ENCODE measurements at regions not wholly inside any gene's neighbourhood (a gene's known extent, or its start where the extent isn't known, plus 50 kb on each side); places are given as distances from the start of the nearest gene placed in this dataset.

DNA sequence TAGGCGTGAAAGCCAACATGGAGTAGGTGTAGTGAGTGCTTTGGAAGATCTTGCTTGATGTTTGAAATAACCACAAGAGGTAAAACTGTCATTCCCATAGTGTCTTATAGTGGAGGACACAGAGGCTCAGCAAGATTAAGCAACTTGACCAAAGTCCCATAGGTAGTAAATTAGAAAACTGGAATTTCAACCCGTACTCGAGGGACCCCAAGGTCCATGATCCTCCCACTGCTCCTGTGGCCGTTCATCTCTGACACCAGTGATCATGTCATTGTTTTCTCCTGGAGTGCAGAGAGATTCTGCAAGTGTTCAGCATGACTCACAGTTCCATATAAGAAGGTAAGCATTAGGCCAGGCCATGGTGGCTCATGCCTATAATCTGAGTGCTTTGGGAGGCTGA, 126.9 kb downstream of the FGF9 start:
- TF ChIP-seq, protein P1, sequence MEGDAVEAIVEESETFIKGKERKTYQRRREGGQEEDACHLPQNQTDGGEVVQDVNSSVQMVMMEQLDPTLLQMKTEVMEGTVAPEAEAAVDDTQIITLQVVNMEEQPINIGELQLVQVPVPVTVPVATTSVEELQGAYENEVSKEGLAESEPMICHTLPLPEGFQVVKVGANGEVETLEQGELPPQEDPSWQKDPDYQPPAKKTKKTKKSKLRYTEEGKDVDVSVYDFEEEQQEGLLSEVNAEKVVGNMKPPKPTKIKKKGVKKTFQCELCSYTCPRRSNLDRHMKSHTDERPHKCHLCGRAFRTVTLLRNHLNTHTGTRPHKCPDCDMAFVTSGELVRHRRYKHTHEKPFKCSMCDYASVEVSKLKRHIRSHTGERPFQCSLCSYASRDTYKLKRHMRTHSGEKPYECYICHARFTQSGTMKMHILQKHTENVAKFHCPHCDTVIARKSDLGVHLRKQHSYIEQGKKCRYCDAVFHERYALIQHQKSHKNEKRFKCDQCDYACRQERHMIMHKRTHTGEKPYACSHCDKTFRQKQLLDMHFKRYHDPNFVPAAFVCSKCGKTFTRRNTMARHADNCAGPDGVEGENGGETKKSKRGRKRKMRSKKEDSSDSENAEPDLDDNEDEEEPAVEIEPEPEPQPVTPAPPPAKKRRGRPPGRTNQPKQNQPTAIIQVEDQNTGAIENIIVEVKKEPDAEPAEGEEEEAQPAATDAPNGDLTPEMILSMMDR (IDR thresholded peaks at IDR 0.05; ENCODE audit: low read depth, low read length, missing control alignments) = no peak
- no peak for DNase-seq (ENCODE audit: extremely low read depth, low read depth)
- H3K4me3 ChIP-seq (replicated peaks; ENCODE audit: low read depth, low read length) = no peak overlapping the region

DNA sequence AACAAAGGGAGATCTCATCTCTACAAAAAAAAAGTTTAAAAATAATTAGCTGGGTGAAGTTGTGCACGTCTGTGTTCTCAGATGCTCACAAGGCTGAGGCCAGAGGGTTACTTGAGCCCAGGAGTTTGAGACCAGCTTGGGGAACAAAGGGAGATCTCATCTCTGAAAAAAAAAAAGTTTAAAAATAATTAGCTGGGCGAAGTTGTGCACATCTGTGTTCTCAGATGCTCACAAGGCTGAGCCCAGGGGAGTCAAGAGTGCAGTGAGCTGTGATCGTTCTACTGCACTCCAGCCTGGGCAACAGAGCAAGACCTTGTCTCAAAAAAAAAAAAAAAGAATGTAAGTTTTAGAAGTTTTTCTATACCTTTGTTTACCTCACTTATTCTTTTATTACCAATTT, 127.3 kb downstream of the FGF9 start:
- TF ChIP-seq, protein P1 (IDR thresholded peaks at IDR 0.05; ENCODE audit: low read depth, low read length, missing control alignments) = no peak
- DNase-seq (ENCODE audit: extremely low read depth, low read depth) = no peak
- no peak overlapping the region for H3K4me3 ChIP-seq (replicated peaks; ENCODE audit: low read depth, low read length)

DNA sequence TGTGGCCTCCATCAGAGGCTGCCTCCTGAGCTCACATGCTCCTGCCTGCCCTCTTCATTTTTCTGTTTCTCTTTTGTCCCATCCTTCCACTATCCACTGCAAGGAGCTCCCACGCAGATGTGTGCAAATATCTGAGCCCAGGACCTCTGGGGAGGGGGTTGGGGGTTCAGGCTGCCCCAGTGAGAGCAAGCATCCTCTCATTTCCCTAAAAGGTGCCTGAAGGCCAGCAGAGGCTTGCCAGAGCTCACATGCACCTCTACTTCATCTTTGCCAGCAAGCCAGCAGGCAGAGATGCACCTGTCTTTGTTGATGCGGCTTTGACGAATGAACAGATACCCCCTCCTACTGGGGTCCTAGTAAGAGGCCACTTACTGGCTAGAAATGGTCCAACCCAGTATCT, 128.8 kb downstream of the FGF9 start:
- no peak for DNase-seq (ENCODE audit: extremely low read depth, low read depth)
- TF ChIP-seq, protein P1 (IDR thresholded peaks at IDR 0.05; ENCODE audit: low read depth, low read length, missing control alignments) = no peak
- no peak overlapping the region for H3K4me3 ChIP-seq (replicated peaks; ENCODE audit: low read depth, low read length)

DNA sequence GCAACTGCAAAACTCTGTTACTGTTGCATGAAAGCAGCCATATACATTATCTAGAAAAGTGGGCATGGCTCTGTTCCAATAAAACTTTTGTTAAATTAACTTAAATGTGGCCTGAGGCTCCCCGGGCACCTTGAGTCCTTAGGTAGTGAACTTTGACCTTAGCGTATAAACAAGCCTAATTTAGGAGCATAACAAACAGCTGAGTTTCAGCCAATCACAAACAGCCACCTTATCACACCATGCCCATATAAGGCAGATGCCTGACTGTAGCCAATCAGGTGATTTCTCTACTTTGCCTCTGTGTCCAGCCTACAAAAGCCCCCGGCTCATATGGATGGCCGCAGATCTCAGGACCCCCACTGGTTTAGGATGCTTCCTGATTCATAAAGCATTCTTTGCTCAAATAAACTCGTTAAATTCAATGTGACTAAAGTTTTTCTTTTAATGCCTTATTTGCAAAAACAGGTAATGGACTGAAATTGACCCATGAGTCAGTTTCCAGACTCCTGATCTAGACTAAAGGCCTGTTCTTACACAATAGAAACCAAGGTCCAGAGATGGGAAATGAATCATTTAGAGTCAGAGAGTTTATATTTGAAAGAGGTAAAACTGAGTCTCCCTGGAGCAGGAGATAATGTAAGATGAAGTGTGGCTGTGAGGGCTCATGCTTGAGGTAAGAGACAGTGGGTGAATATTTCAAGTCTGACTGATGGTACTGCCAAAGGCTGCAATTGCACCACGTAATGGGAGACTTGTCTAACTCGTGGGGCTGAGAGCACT, 130.2 kb downstream of the FGF9 start:
- no peak for DNase-seq (ENCODE audit: extremely low read depth, low read depth)
- H3K4me3 ChIP-seq (replicated peaks; ENCODE audit: low read depth, low read length) = no peak overlapping the region
- TF ChIP-seq, protein P1 (IDR thresholded peaks at IDR 0.05; ENCODE audit: low read depth, low read length, missing control alignments) = no peak

DNA sequence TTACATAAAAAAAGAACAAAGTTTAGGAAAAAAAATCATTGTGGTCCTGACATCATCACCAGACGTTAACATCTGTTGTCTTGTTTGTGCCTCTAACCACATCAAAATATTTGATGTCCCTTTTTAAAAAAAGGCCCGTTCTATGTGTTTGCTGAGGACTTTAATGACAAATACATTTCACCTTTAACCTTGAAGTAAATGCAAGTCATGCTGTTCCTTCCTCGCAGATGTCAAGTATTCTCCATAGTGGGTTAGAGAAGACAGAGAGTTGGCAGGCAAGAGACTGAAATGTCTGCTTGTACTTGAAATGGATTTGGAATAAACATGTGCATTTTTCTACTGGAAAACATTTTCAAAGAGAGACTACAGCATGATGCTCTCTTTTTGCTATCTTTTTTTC, 134.9 kb downstream of the FGF9 start:
- no peak for DNase-seq (ENCODE audit: extremely low read depth, low read depth)
- H3K4me3 ChIP-seq (replicated peaks; ENCODE audit: low read depth, low read length) = no peak overlapping the region
- TF ChIP-seq, protein P1 (IDR thresholded peaks at IDR 0.05; ENCODE audit: low read depth, low read length, missing control alignments) = no peak

DNA sequence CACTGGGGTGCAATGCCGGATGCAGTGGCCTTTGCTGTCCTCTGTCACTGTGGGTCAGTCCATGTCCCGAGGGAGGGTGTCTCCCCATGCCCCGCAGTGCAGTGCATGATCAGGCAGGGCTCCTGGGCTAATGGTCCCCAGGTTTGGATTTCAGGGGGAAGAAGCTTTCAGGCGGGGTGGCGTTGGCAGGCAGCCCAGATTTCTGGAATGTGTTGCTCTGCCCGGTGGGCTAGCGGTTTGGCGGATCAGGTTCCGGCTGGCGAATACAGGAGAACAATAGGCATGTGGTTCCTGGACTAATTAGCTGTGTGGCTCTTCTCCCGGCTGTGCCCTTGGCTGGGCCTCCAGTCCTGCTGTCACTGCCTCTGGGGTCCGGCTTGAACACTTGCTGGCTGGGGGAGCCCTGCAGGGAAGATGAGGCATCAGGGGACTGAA, 141.3 kb downstream of the FGF9 start:
- DNase-seq (ENCODE audit: extremely low read depth, low read depth) = no peak
- no peak overlapping the region for H3K4me3 ChIP-seq (replicated peaks; ENCODE audit: low read depth, low read length)
- TF ChIP-seq, protein P1 (IDR thresholded peaks at IDR 0.05; ENCODE audit: low read depth, low read length, missing control alignments) = no peak

DNA sequence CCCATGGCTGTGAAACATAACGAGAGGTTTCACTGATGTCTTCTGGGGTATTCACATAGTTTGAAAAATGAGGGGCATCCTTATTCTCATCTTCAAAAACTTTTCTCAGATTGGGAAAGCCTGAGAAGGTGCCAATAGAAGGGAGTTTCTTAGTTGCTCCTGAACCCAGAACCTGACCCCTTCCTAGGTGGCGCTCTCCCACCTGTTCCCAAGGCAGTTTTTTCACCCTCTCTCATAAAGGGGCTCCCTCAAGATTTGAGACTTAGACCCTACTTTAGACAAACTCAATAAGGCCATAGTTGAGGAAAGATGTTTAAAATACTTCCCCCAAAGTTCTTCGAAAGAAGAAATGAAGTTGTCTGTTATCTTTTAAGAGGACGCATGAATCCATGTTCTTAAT, 142.2 kb downstream of the FGF9 start:
- no peak for DNase-seq (ENCODE audit: extremely low read depth, low read depth)
- TF ChIP-seq, protein P1 (IDR thresholded peaks at IDR 0.05; ENCODE audit: low read depth, low read length, missing control alignments) = no peak
- H3K4me3 ChIP-seq (replicated peaks; ENCODE audit: low read depth, low read length) = no peak overlapping the region
